ENCODE measurements at regions not wholly inside any gene's neighbourhood (a gene's known extent, or its start where the extent isn't known, plus 50 kb on each side); places are given as distances from the start of the nearest gene placed in this dataset.

DNA sequence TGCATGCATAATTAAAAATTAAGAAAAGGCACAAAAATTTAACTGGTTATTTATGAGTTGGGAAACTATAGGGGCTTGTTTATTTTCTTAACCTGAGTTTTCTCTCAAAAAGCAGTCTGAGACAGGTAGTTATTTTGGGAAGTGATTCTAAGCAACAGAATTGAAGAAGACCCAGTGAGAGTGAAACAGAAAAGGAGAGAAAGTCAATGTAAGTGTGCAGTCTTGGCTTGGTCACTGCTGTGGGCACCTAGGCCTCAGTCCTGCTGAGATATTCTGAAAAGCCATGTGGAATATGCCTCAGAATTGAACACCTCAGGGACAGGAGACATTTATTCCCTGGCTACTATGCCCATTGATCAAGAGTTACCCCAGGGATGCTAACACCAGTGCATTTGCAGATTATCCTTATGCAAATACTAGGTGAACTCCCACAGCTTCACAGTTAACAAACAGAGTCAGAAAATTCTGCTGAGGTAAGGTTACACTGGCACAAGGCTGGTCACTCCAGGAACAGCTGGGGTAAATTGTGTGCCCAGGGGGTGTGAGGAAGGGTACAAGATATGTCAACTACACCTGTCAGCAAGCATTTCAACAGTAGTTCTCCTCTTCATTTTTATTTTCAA, 222.7 kb downstream of the EFHB start:
- intact Hi-C loops (cut with DNase I) = no loop called here
- DNase-seq = no peak
- TF ChIP-seq, protein P1, sequence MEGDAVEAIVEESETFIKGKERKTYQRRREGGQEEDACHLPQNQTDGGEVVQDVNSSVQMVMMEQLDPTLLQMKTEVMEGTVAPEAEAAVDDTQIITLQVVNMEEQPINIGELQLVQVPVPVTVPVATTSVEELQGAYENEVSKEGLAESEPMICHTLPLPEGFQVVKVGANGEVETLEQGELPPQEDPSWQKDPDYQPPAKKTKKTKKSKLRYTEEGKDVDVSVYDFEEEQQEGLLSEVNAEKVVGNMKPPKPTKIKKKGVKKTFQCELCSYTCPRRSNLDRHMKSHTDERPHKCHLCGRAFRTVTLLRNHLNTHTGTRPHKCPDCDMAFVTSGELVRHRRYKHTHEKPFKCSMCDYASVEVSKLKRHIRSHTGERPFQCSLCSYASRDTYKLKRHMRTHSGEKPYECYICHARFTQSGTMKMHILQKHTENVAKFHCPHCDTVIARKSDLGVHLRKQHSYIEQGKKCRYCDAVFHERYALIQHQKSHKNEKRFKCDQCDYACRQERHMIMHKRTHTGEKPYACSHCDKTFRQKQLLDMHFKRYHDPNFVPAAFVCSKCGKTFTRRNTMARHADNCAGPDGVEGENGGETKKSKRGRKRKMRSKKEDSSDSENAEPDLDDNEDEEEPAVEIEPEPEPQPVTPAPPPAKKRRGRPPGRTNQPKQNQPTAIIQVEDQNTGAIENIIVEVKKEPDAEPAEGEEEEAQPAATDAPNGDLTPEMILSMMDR (IDR thresholded peaks at IDR 0.05) = no peak
- TF ChIP-seq POLR2A (IDR thresholded peaks at IDR 0.05) = no peak

DNA sequence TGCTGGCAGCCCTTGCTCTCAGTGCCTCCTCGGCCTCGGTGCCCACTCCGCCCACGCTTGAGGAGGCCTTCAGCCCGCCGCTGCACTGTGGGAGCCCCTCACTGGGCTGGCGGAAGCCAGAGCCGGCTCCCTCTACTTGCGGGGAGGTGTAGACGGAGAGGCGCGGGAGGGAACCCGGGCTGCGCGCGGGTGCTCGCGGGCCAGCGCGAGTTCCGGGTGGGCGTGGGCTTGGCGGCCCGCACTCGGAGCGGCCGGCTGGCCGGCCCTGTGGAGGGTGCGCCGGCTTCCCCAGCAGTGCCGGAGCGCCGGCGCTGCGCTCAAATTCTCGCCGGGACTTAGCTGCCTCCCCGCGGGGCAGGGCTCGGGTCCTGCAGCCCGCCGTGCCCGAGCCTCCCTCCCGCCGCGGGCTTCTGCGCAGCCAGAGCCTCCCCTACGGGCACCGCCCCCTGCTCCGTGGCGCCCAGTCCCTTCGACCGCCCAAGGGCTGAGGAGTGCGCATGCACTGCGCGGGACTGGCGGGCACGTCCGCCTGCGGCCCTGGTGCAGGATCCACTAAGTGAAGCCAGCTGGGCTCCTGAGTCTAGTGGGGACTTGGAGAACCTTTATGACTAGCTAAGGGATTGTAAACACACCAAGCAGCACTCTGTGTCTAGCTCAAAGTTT, 231.5 kb downstream of the EFHB start:
- Histone ChIP-seq H3K27ac (peak overlapping the region in 1 of 4 donors; percentile 36), H3K4me3 (no peak overlapping the region), H3K36me3 (replicated peaks in 1 of 2; ENCODE audit: insufficient read depth in 1 of 2, low read depth in 2 of 2) (no peaks in the 10 kb centered on the region), H3K27me3 (no peaks in the 10 kb centered on the region), H3K4me1 (no peaks in the 10 kb centered on the region), H3K9me3 (no peaks in the 10 kb centered on the region)
- TF ChIP-seq, protein P1 (IDR thresholded peaks at IDR 0.05) = no peak
- TF ChIP-seq POLR2A (IDR thresholded peaks at IDR 0.05) = peak in 1 of 3 donors; percentile 39
- DNase-seq = peak in 2 of 4 donors; percentile 19 to 23
- WGBS, 2 donors = 85 to 89% methylated on average over 48 to 49 of the region's 60 CpGs
- intact Hi-C loops (cut with DNase I) = no loop called here
- ATAC-seq = peak; percentile 48

More for the DNA sequence above, 222.7 kb downstream of the EFHB start:
- Histone ChIP-seq H3K27me3 (no peaks in the 10 kb centered on the region), H3K36me3 (replicated peaks in 1 of 2; ENCODE audit: insufficient read depth in 1 of 2, low read depth in 2 of 2) (no peaks in the 10 kb centered on the region), H3K27ac (no peak overlapping the region), H3K9me3 (no peaks in the 10 kb centered on the region), H3K4me3 (no peak overlapping the region), H3K4me1 (no peaks in the 10 kb centered on the region)
- ATAC-seq = no peak

DNA sequence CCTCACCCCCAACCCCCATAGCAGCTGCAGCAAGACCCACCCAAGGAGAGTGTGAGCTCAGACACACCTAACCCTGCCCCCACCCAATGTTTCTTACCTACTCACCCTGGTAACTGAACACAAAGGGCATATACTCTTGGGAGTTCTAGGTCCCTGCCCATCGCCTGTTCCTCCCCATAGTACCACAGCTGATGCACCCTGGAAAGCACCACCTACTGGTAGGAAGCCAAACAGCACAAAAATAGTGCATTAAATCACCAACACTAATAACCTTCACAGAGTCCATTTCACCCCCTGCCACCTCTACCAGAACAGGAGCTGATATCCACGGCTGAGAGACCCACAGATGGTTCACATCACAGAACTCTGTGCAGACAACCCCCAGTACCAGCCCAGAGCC, 245.2 kb downstream of the EFHB start:
- Histone ChIP-seq H3K27me3 (no peaks in the 10 kb centered on the region), H3K36me3 (replicated peaks in 1 of 2; ENCODE audit: insufficient read depth in 1 of 2, low read depth in 2 of 2) (no peaks in the 10 kb centered on the region), H3K9me3 (peaks cover 0 to 5% (median 0%) of the 10 kb centered on the region in 3 donors), H3K4me3 (no peak overlapping the region), H3K27ac (no peak overlapping the region), H3K4me1 (no peaks in the 10 kb centered on the region)
- ATAC-seq (no peak), DNase-seq (no peak)
- intact Hi-C loops (cut with DNase I) = no loop called here
- WGBS, 2 donors = 40 to 57% methylated on average over 2 of the region's 2 CpGs
- TF ChIP-seq, protein P1 (IDR thresholded peaks at IDR 0.05) = no peak

DNA sequence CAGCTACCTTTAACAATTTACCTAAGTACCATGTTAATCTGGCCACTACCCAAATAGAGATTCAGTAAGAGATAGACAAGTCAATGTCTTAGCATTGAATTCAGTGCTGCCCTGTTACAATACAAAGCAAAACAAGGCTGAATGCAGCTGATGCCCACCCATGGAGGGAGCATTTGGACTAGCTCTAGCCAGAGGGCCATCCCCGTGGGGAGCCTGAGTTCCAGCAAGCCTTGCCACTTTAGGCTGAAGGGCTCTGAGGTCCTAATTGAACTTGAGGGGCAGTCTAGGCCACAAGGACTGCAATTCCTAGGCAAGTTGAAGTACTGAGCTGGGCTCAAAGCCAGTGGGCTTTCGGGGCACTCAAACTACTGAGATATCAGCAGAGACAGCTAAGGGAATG, 265.9 kb downstream of the EFHB start:
- no peaks in the 10 kb centered on the region for H3K27me3 ChIP-seq
- H3K4me1 ChIP-seq = no peaks in the 10 kb centered on the region
- ATAC-seq = no peak
- no peak for TF ChIP-seq POLR2A (IDR thresholded peaks at IDR 0.05)
- TF ChIP-seq, protein P1 (IDR thresholded peaks at IDR 0.05) = no peak
- H3K27ac ChIP-seq = no peak overlapping the region
- no peak for DNase-seq
- H3K36me3 ChIP-seq (replicated peaks in 1 of 2; ENCODE audit: insufficient read depth in 1 of 2, low read depth in 2 of 2) = no peaks in the 10 kb centered on the region
- intact Hi-C loops (cut with DNase I) = no loop called here
- 53% methylated on average over 2 of the region's 2 CpGs; no CpG with 5 or more reads in 1 of the 2 donors for WGBS, 2 donors
- no peaks in the 10 kb centered on the region for H3K9me3 ChIP-seq
- no peak overlapping the region for H3K4me3 ChIP-seq

DNA sequence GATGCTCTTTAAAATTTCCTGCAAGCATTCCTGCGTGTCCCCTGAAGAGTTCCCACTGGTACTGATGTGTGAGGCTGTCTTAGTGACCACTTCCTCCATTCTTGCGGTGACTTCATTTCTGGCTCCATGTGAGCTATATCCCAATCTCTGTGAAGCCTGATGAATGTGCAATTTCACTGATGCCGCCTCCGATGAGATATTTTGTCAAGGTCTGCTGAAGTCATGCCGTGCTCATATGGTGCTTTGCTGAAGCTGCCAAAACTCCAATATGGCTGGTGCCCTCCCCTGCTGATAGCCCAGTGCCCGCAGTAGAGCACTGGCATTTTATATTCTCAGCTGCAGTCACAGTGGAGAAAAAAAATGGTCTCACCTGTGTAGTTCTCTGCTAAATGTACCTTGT, 271.5 kb downstream of the EFHB start:
- no peaks in the 10 kb centered on the region for H3K27me3 ChIP-seq
- WGBS, 2 donors = 73 to 79% methylated on average over 6 of the region's 6 CpGs
- ATAC-seq (no peak), DNase-seq (no peak)
- intact Hi-C loops (cut with DNase I) = no loop called here
- H3K27ac ChIP-seq = no peak overlapping the region
- no peaks in the 10 kb centered on the region for H3K4me1 ChIP-seq
- H3K9me3 ChIP-seq = no peaks in the 10 kb centered on the region
- no peak overlapping the region for H3K4me3 ChIP-seq
- H3K36me3 ChIP-seq (replicated peaks in 1 of 2; ENCODE audit: insufficient read depth in 1 of 2, low read depth in 2 of 2) = no peaks in the 10 kb centered on the region
- TF ChIP-seq, protein P1 (IDR thresholded peaks at IDR 0.05) = no peak
- TF ChIP-seq POLR2A (IDR thresholded peaks at IDR 0.05) = no peak
